ENCODE measurements at regions not wholly inside any gene's neighbourhood (a gene's known extent, or its start where the extent isn't known, plus 50 kb on each side); places are given as distances from the start of the nearest gene placed in this dataset.

DNA sequence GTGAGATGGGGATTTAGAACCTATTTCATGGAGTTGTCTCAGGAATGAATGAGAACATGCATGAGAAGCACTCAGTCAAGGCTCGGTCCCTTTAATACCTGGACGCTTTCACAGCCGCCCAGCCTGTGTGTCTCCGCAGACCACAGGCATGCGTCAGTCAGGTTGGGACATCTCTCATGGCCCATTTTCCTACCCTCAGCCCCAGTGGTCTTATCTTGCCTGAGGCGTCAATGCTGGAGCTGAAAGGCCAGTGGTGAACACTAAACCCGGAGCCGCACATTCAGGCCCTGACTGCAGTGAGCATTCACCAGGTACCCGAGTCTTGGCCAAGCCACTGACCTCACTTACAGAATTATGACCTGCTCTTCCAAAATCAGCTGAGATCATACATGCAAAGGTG, 263.2 kb upstream of the RAB4A start:
- TF ChIP-seq, protein P1, sequence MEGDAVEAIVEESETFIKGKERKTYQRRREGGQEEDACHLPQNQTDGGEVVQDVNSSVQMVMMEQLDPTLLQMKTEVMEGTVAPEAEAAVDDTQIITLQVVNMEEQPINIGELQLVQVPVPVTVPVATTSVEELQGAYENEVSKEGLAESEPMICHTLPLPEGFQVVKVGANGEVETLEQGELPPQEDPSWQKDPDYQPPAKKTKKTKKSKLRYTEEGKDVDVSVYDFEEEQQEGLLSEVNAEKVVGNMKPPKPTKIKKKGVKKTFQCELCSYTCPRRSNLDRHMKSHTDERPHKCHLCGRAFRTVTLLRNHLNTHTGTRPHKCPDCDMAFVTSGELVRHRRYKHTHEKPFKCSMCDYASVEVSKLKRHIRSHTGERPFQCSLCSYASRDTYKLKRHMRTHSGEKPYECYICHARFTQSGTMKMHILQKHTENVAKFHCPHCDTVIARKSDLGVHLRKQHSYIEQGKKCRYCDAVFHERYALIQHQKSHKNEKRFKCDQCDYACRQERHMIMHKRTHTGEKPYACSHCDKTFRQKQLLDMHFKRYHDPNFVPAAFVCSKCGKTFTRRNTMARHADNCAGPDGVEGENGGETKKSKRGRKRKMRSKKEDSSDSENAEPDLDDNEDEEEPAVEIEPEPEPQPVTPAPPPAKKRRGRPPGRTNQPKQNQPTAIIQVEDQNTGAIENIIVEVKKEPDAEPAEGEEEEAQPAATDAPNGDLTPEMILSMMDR (IDR thresholded peaks at IDR 0.05) = no peak
- TF ChIP-seq POLR2AphosphoS5 (IDR thresholded peaks at IDR 0.05) (no peak), POLR2A (IDR thresholded peaks at IDR 0.05) (no peak)

Measured in breast epithelium (tissue), 3 donors.